ENCODE measurements at regions not wholly inside any gene's neighbourhood (a gene's known extent, or its start where the extent isn't known, plus 50 kb on each side); places are given as distances from the start of the nearest gene placed in this dataset.
A peak's percentile ranks its signal among the peaks of the same experiment; 100 is the strongest.
"Not testable (repeated sequence)": the region's sequence is repeated elsewhere in the genome, so short reads cannot be mapped to it uniquely, and the experiment has no call there.

DNA sequence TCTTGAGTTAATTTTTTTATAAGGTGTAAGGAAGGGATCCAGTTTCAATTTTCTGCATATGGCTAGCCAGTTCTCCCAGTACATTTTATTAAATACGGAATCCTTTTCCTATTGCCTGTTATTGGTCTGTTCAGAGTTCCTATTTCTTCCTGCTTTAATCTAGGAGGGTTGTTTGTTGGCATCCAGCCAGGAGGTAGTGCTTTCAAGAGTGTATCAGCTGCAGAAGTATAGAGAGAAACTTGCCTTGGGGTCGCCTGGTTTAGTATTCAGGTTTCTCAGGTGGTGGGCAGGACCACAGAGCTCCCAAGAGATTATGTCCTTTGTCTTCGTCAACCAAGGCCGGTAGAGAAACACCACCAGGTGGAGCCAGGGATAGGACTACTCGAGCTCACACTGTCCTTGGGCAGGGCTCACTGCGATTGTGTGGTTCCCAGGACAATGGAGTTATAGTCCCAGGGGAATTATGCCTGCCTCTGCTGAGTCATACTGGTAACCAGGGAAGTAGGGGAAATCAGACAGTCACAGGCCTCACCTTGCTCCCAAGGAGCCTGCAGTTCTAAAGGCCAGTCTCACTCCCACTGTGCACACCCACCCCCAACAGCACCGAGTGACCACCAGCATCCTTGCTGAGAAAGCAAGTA lies 168.1 kb downstream of the VSIG4 start:
- H3K4me3 ChIP-seq (ENCODE audit: low read depth, low read length), result no peak overlapping the region
- DNase-seq (ENCODE audit: low read depth), result no peak
- TF ChIP-seq, protein P1, sequence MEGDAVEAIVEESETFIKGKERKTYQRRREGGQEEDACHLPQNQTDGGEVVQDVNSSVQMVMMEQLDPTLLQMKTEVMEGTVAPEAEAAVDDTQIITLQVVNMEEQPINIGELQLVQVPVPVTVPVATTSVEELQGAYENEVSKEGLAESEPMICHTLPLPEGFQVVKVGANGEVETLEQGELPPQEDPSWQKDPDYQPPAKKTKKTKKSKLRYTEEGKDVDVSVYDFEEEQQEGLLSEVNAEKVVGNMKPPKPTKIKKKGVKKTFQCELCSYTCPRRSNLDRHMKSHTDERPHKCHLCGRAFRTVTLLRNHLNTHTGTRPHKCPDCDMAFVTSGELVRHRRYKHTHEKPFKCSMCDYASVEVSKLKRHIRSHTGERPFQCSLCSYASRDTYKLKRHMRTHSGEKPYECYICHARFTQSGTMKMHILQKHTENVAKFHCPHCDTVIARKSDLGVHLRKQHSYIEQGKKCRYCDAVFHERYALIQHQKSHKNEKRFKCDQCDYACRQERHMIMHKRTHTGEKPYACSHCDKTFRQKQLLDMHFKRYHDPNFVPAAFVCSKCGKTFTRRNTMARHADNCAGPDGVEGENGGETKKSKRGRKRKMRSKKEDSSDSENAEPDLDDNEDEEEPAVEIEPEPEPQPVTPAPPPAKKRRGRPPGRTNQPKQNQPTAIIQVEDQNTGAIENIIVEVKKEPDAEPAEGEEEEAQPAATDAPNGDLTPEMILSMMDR (IDR thresholded peaks at IDR 0.05; ENCODE audit: low read depth, low read length, missing control alignments), result peak; percentile 26

DNA sequence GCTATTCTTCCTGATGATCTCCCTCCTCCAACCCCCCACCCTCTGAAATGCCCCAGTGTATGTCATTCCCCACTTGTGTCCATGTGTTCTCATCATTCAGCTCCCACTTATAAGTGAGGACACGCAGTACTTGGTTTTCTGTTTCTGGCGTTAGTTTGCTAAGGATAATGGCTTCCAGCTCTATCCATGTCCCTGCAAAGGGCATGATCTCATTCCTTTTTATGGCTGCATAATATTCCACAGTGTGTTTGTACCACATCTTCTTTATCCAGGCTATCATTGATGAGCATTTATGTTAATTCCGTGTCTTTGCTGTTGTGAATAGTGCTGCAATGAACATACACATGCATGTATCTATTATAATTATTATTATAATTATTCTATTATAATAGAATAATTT lies 169.3 kb downstream of the VSIG4 start:
- DNase-seq (ENCODE audit: low read depth); H3K4me3 ChIP-seq (ENCODE audit: low read depth, low read length): not testable (repeated sequence)

DNA sequence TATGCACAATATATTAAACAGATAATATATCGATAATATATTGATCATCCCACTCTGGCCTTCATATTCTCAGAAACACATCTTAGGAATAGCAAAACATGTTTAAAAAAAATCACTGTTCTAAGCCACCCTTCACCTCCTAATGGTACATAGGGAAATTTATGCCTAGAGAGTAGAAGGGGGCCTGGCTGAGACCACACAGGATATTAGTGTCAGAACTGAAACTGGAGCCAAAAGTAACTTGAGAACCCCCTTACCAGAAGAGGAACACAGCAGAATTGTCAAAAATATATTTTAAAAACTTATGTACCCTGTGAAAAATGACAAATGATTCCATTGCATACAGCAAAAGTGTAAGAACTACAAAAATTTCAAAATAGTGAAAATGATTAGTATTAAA lies 173.1 kb downstream of the VSIG4 start:
- TF ChIP-seq, protein P1 (IDR thresholded peaks at IDR 0.05; ENCODE audit: low read depth, low read length, missing control alignments), result no peak
- H3K4me3 ChIP-seq (ENCODE audit: low read depth, low read length), result no peak overlapping the region
- DNase-seq (ENCODE audit: low read depth), result no peak

DNA sequence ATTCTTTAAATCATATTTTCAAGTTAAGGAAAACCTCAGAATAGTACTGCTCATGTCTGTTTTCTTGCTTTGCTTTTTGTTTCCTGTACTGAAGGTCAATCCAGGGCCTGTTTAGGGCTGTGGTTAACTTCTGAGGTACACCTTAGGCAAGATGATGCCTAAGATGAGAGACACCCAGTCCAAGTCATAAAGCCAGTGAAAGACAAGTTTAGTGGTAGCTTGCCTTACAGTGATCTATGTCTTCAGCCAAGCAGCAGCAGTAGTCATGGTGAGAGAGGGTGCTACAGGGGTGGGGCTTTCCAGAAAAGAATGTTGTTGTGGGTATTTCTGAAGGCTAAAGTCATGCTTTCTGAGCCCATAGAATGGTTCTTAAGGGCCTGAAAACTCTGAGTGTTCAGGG lies 173.7 kb downstream of the VSIG4 start:
- no peak overlapping the region for H3K4me3 ChIP-seq (ENCODE audit: low read depth, low read length)
- TF ChIP-seq, protein P1 (IDR thresholded peaks at IDR 0.05; ENCODE audit: low read depth, low read length, missing control alignments), result no peak
- DNase-seq (ENCODE audit: low read depth), result peak; percentile 26

DNA sequence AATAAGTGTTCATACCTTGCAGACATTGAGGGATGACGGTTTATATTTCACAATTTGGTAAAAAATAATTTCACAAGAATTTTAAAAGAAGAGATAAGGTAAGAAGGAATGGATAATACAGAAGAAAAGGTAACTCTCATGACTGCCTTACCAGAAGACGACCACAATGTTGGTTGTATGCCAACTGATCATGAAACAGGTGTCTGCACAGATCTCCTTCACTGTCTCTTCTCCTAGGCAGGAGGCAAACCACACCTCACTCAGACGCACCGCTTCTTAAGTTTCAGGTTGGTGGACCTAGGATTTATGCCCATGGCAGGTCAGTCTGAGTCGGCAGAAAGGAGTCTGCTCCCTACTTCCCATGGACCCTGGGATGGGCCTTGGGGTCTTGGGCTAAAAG lies 177.2 kb downstream of the VSIG4 start:
- DNase-seq (ENCODE audit: low read depth), result no peak
- TF ChIP-seq, protein P1 (IDR thresholded peaks at IDR 0.05; ENCODE audit: low read depth, low read length, missing control alignments), result no peak

DNA sequence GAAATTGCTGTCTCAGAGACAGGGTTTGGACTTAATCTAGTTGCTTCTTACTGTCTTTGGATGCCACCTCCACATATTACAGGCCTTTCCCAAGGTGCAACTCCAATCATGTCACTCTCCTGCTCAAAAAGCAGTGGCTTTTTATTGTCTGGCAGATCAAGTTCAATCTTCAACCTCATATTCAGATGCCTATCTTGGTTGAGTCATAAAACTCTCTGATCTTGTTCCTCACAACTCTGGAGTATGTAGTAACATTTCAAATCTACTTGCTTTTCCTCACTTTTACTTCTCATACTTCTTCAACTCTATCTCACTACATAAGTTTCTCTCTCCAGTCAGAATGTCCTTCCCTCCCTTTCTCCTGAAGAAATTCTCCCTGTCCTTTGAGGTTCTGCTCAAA lies 180.6 kb downstream of the VSIG4 start:
- TF ChIP-seq, protein P1 (IDR thresholded peaks at IDR 0.05; ENCODE audit: low read depth, low read length, missing control alignments), result no peak
- DNase-seq (ENCODE audit: low read depth), result no peak
- no peak overlapping the region for H3K4me3 ChIP-seq (ENCODE audit: low read depth, low read length)

More for the DNA sequence above, 177.2 kb downstream of the VSIG4 start:
- no peak overlapping the region for H3K4me3 ChIP-seq (ENCODE audit: low read depth, low read length)

DNA sequence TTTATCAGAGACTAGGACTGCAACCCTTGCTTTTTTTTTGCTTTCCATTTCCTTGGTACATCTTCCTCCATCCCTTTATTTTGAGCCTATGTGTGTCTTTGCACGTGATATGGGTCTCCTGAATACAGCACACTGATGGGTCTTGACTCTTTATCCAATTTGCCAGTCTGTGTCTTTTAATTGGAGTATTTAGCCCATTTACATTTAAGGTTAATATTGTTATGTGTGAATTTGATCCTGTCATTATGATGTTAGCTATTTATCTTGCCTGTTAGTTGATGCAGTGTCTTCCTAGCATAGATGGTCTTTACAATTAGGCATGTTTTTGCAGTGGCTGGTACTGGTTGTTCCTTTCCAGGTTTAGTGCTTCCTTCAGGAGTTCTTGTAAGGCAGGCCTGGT lies 185.4 kb downstream of the VSIG4 start:
- DNase-seq (ENCODE audit: low read depth); H3K4me3 ChIP-seq (ENCODE audit: low read depth, low read length): not testable (repeated sequence)

DNA sequence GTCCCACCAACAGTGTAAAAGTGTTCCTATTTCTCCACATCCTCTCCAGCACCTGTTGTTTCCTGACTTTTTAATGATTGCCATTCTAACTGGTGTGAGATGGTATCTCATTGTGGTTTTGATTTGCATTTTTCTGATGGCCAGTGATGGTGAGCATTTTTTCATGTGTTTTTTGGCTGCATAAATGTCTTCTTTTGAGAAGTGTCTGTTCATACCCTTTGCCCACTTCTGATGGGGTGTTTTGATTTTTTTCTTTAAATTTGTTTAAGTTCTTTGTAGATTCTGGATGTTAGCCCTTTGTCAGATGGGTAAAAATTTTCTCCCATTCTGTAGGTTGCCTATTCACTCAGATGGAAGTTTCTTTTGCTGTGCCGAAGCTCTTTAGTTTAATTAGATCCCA lies 183.9 kb downstream of the MSN start:
- DNase-seq (ENCODE audit: low read depth); H3K4me3 ChIP-seq (ENCODE audit: low read depth, low read length): not testable (repeated sequence)

DNA sequence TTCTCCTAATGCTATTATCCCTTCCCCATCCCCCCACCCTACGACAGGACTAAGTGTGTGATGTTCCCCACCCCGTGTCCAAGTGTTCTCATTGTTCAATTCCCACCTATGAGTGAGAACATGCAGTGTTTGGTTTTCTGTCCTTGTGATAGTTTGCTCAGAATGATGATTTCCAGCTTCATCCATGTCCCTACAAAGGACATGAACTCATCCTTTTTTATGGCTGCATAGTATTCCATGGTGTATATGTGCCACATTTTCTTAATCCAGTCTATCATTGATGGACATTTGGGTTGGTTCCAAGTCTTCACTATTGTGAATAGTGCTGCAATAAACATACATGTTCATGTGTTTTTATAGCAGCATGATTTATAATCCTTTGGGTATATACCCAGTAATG lies 183.4 kb downstream of the MSN start:
- H3K4me3 ChIP-seq (ENCODE audit: low read depth, low read length); DNase-seq (ENCODE audit: low read depth): not testable (repeated sequence)

Data from GM12864 (cell line).